ENCODE measurements at regions not wholly inside any gene's neighbourhood (a gene's known extent, or its start where the extent isn't known, plus 50 kb on each side); places are given as distances from the start of the nearest gene placed in this dataset.
A peak's percentile ranks its signal among the peaks of the same experiment; 100 is the strongest.

- Histone ChIP-seq H3K27me3 (ENCODE audit: insufficient read depth, low read length) (no peaks in the 10 kb centered on the region), H3K36me3 (ENCODE audit: control insufficient read depth in 1 of 2, insufficient read depth in 2 of 2, low read length in 2 of 2) (no peaks in the 10 kb centered on the region), H3K23ac (ENCODE audit: low read length) (no peak overlapping the region), H3K18ac (ENCODE audit: low read length) (no peak overlapping the region), H4K12ac (ENCODE audit: low read depth, low read length) (no peak overlapping the region), H3K79me1 (ENCODE audit: low read length) (no peaks in the 10 kb centered on the region), H2BK5ac (ENCODE audit: low read depth, low read length, poor library complexity) (no peak overlapping the region), H4K8ac (ENCODE audit: low read depth, low read length) (no peak overlapping the region), H2BK12ac (ENCODE audit: low read length) (no peak overlapping the region), H3K9ac (ENCODE audit: low read length) (no peak overlapping the region), H3K4me2 (ENCODE audit: low read length) (no peak overlapping the region), H3K4me3 (ENCODE audit: low read depth, low read length) (no peak overlapping the region), H3K9me3 (ENCODE audit: insufficient read depth, low read depth, low read length) (no peaks in the 10 kb centered on the region), H3K79me2 (ENCODE audit: control insufficient read depth, insufficient read depth, low read length, poor library complexity) (no peaks in the 10 kb centered on the region), H2AK5ac (ENCODE audit: low read length) (no peak overlapping the region), H3K27ac (ENCODE audit: low read depth, low read length) (no peak overlapping the region), H2BK120ac (ENCODE audit: insufficient read depth, low read length, poor library complexity) (no peak overlapping the region), H2AFZ (ENCODE audit: insufficient read depth, low read length, poor library complexity) (no peak overlapping the region), H3K4ac (ENCODE audit: low read depth, low read length) (no peak overlapping the region), H4K91ac (ENCODE audit: low read depth, low read length) (no peak overlapping the region), H3K4me1 (ENCODE audit: control insufficient read depth in 1 of 2, insufficient read depth in 2 of 2, low read length in 2 of 2) (no peaks in the 10 kb centered on the region), H3K14ac (ENCODE audit: low read length) (no peak overlapping the region)
- peak; percentile 41 to 79 for DNase-seq
- WGBS (ENCODE audit: extremely low coverage, insufficient coverage, insufficient read length) = no CpG with 5 or more reads among the region's 13 CpGs
Observed at GRCh38 chr15:93158097-93158900, 69.3 kb upstream of the RGMA start.

DNA sequence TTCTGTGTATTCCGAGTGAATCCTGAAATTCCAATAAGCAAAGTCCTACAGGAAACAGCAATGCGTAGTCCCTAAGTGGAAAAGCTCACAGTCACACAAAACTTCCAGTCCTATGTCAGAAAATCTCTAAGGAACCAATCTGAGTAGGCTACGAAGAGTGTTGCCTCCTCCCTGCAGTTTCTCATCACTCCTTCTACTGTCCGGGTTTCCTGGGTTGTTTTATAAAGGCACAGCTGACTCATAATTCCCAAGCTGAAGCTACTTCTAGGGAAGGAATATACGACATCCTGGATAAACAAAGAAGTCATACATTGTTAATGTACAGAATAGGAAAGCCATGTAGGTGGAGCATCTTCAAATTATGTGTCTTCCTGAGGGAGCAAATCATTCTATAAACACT lies 65.7 kb upstream of the RGMA start:
- Histone ChIP-seq H3K27ac (ENCODE audit: low read depth, low read length) (no peak overlapping the region), H2AFZ (ENCODE audit: insufficient read depth, low read length, poor library complexity) (no peak overlapping the region), H3K4me1 (ENCODE audit: control insufficient read depth in 1 of 2, insufficient read depth in 2 of 2, low read length in 2 of 2) (no peaks in the 10 kb centered on the region), H2BK120ac (ENCODE audit: insufficient read depth, low read length, poor library complexity) (no peak overlapping the region), H3K79me2 (ENCODE audit: control insufficient read depth, insufficient read depth, low read length, poor library complexity) (no peaks in the 10 kb centered on the region), H3K27me3 (ENCODE audit: insufficient read depth, low read length) (no peaks in the 10 kb centered on the region), H2BK5ac (ENCODE audit: low read depth, low read length, poor library complexity) (no peak overlapping the region), H2AK5ac (ENCODE audit: low read length) (no peak overlapping the region), H3K36me3 (ENCODE audit: control insufficient read depth in 1 of 2, insufficient read depth in 2 of 2, low read length in 2 of 2) (no peaks in the 10 kb centered on the region), H3K4me3 (ENCODE audit: low read depth, low read length) (no peak overlapping the region), H3K4me2 (ENCODE audit: low read length) (no peak overlapping the region), H2BK12ac (ENCODE audit: low read length) (no peak overlapping the region), H4K8ac (ENCODE audit: low read depth, low read length) (no peak overlapping the region), H3K23ac (ENCODE audit: low read length) (no peak overlapping the region), H3K14ac (ENCODE audit: low read length) (no peak overlapping the region), H3K18ac (ENCODE audit: low read length) (no peak overlapping the region), H3K79me1 (ENCODE audit: low read length) (no peaks in the 10 kb centered on the region), H3K4ac (ENCODE audit: low read depth, low read length) (no peak overlapping the region), H3K9me3 (ENCODE audit: insufficient read depth, low read depth, low read length) (no peaks in the 10 kb centered on the region), H4K12ac (ENCODE audit: low read depth, low read length) (no peak overlapping the region), H4K91ac (ENCODE audit: low read depth, low read length) (no peak overlapping the region), H3K9ac (ENCODE audit: low read length) (no peak overlapping the region)
- no peak for DNase-seq
- no CpG with 5 or more reads among the region's 5 CpGs for WGBS (ENCODE audit: extremely low coverage, insufficient coverage, insufficient read length)

GRCh38 chr15:93152951-93153350 lies 63.9 kb upstream of the RGMA start:
- Histone ChIP-seq H3K4me2 (ENCODE audit: low read length) (no peak overlapping the region), H3K4me3 (ENCODE audit: low read depth, low read length) (no peak overlapping the region), H2AK5ac (ENCODE audit: low read length) (no peak overlapping the region), H3K36me3 (ENCODE audit: control insufficient read depth in 1 of 2, insufficient read depth in 2 of 2, low read length in 2 of 2) (no peaks in the 10 kb centered on the region), H3K79me1 (ENCODE audit: low read length) (no peaks in the 10 kb centered on the region), H3K4ac (ENCODE audit: low read depth, low read length) (no peak overlapping the region), H3K9ac (ENCODE audit: low read length) (no peak overlapping the region), H2BK12ac (ENCODE audit: low read length) (no peak overlapping the region), H4K91ac (ENCODE audit: low read depth, low read length) (no peak overlapping the region), H3K27ac (ENCODE audit: low read depth, low read length) (no peak overlapping the region), H4K12ac (ENCODE audit: low read depth, low read length) (no peak overlapping the region), H3K18ac (ENCODE audit: low read length) (no peak overlapping the region), H3K9me3 (ENCODE audit: insufficient read depth, low read depth, low read length) (no peaks in the 10 kb centered on the region), H3K79me2 (ENCODE audit: control insufficient read depth, insufficient read depth, low read length, poor library complexity) (no peaks in the 10 kb centered on the region), H4K8ac (ENCODE audit: low read depth, low read length) (no peak overlapping the region), H3K27me3 (ENCODE audit: insufficient read depth, low read length) (no peaks in the 10 kb centered on the region), H3K23ac (ENCODE audit: low read length) (peak overlapping the region; percentile 58), H2BK5ac (ENCODE audit: low read depth, low read length, poor library complexity) (no peak overlapping the region), H3K14ac (ENCODE audit: low read length) (no peak overlapping the region), H2AFZ (ENCODE audit: insufficient read depth, low read length, poor library complexity) (no peak overlapping the region), H3K4me1 (ENCODE audit: control insufficient read depth in 1 of 2, insufficient read depth in 2 of 2, low read length in 2 of 2) (no peaks in the 10 kb centered on the region), H2BK120ac (ENCODE audit: insufficient read depth, low read length, poor library complexity) (no peak overlapping the region)
- no CpG with 5 or more reads among the region's 6 CpGs for WGBS (ENCODE audit: extremely low coverage, insufficient coverage, insufficient read length)
- DNase-seq = no peak

DNA sequence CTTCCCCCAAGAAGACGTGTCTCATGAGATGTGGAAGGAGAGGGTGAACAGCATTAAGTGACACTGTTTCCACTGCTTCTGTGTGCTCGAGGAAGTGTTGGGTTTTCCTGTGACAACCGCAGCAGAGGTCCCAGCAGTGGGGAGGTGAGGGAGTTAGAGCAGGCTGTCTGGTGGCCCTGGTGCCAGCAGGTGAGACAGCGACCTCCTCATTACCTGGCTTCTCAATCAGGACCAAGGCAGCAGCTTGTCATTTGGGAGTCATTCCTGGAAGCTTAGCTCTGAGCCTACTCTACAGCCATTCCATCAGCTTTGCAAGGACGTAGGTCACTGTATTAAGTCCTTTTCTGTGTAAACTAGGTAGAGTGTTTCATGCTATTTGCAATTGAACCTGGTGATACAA lies 63.3 kb upstream of the RGMA start:
- Histone ChIP-seq H3K23ac (ENCODE audit: low read length) (no peak overlapping the region), H3K4me3 (ENCODE audit: low read depth, low read length) (no peak overlapping the region), H4K8ac (ENCODE audit: low read depth, low read length) (no peak overlapping the region), H2BK12ac (ENCODE audit: low read length) (no peak overlapping the region), H3K36me3 (ENCODE audit: control insufficient read depth in 1 of 2, insufficient read depth in 2 of 2, low read length in 2 of 2) (no peaks in the 10 kb centered on the region), H3K27ac (ENCODE audit: low read depth, low read length) (no peak overlapping the region), H3K79me1 (ENCODE audit: low read length) (no peaks in the 10 kb centered on the region), H3K4ac (ENCODE audit: low read depth, low read length) (no peak overlapping the region), H3K4me2 (ENCODE audit: low read length) (no peak overlapping the region), H2AK5ac (ENCODE audit: low read length) (no peak overlapping the region), H2AFZ (ENCODE audit: insufficient read depth, low read length, poor library complexity) (no peak overlapping the region), H2BK5ac (ENCODE audit: low read depth, low read length, poor library complexity) (no peak overlapping the region), H4K91ac (ENCODE audit: low read depth, low read length) (no peak overlapping the region), H2BK120ac (ENCODE audit: insufficient read depth, low read length, poor library complexity) (no peak overlapping the region), H4K12ac (ENCODE audit: low read depth, low read length) (no peak overlapping the region), H3K27me3 (ENCODE audit: insufficient read depth, low read length) (no peaks in the 10 kb centered on the region), H3K4me1 (ENCODE audit: control insufficient read depth in 1 of 2, insufficient read depth in 2 of 2, low read length in 2 of 2) (no peaks in the 10 kb centered on the region), H3K14ac (ENCODE audit: low read length) (no peak overlapping the region), H3K79me2 (ENCODE audit: control insufficient read depth, insufficient read depth, low read length, poor library complexity) (no peaks in the 10 kb centered on the region), H3K9ac (ENCODE audit: low read length) (no peak overlapping the region), H3K9me3 (ENCODE audit: insufficient read depth, low read depth, low read length) (no peaks in the 10 kb centered on the region), H3K18ac (ENCODE audit: low read length) (no peak overlapping the region)
- DNase-seq = no peak
- no CpG with 5 or more reads among the region's 5 CpGs for WGBS (ENCODE audit: extremely low coverage, insufficient coverage, insufficient read length)

All from trophoblast cell (in vitro differentiated cells and primary cell).